NCI-H524 treated with DMSO at 0.1 percent for 48 hours (cell line): ENCODE measurements at regions not wholly inside any gene's neighbourhood (a gene's known extent, or its start where the extent isn't known, plus 50 kb on each side); places are given as distances from the start of the nearest gene placed in this dataset.
"Not testable (repeated sequence)": the region's sequence is repeated elsewhere in the genome, so short reads cannot be mapped to it uniquely, and the experiment has no call there.

Experiments used
- DNase-seq: peaks from one replicate; lab custom pipeline; 2025; lab: John Stamatoyannopoulos, UW

- no peak for DNase-seq
Measured at GRCh38 chr2:128414946-128415778, 96.5 kb upstream of the HS6ST1 start.

- DNase-seq = no peak
Measured at GRCh38 chr2:128415779-128416061, 97.1 kb upstream of the HS6ST1 start.

- no peak for DNase-seq
Measured at GRCh38 chr2:128416109-128416785, 97.6 kb upstream of the HS6ST1 start.

- no peak for DNase-seq
Measured at GRCh38 chr2:128416806-128417205, 98.1 kb upstream of the HS6ST1 start.

- not testable (repeated sequence) for DNase-seq
Measured at GRCh38 chr2:128417264-128417663, 98.6 kb upstream of the HS6ST1 start.

- DNase-seq = no peak
Measured at GRCh38 chr2:128420131-128420530, 101.5 kb upstream of the HS6ST1 start.

- no peak for DNase-seq
Measured at GRCh38 chr2:128420776-128421175, 102.1 kb upstream of the HS6ST1 start.

- no peak for DNase-seq
Measured at GRCh38 chr2:128421286-128421685, 102.6 kb upstream of the HS6ST1 start.

- DNase-seq = no peak
Measured at GRCh38 chr2:128421861-128422311, 103.2 kb upstream of the HS6ST1 start.

GRCh38 chr2:128422571-128422970, 103.9 kb upstream of the HS6ST1 start:
- no peak for DNase-seq

- DNase-seq = no peak
Measured at GRCh38 chr2:128423788-128424165, 105.1 kb upstream of the HS6ST1 start.

- no peak for DNase-seq
Measured at GRCh38 chr2:128424406-128425171, 105.9 kb upstream of the HS6ST1 start.

GRCh38 chr2:128425216-128425615, 106.5 kb upstream of the HS6ST1 start:
- no peak for DNase-seq

GRCh38 chr2:128425731-128426620, 107.3 kb upstream of the HS6ST1 start:
- no peak for DNase-seq

- DNase-seq = no peak
Measured at GRCh38 chr2:128427413-128427755, 108.7 kb upstream of the HS6ST1 start.

GRCh38 chr2:128428415-128428814, 109.7 kb upstream of the HS6ST1 start:
- no peak for DNase-seq

GRCh38 chr2:128432423-128432822, 113.8 kb upstream of the HS6ST1 start:
- DNase-seq = no peak

GRCh38 chr2:128433911-128434550, 115.4 kb upstream of the HS6ST1 start:
- DNase-seq = no peak

GRCh38 chr2:128435576-128436478, 117.2 kb upstream of the HS6ST1 start:
- DNase-seq = peak; percentile 34

- DNase-seq = no peak
Measured at GRCh38 chr2:128436479-128437203, 118.0 kb upstream of the HS6ST1 start.
